Kidney glomerular epithelial cell (primary cell): ENCODE measurements at regions not wholly inside any gene's neighbourhood (a gene's known extent, or its start where the extent isn't known, plus 50 kb on each side); places are given as distances from the start of the nearest gene placed in this dataset.

ENCODE experiments used
- DNase-seq: peaks from one replicate; lab custom pipeline; 2025; lab: John Stamatoyannopoulos, UW

- no peak for DNase-seq
Measured at GRCh38 chr3:99211309-99211708, 309.8 kb upstream of the DCBLD2 start.

DNA sequence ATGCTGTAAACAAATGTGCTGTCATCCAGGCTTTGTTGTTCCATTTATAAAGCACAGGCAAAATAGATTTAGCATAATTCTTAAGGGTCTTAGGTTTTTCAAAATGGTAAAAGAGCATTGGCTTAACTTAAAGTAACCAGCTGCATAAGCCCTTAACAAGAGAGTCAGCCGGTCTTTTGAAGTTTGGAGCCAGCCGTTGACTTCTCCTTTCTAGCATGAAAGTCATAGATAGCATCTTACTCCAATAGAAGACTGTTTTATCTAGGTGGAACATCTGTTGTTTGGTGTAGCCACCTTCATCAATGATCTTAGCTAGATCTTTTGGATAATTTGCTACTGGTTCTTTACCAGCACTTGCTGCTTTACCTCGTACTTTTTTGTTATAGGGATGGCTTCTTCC lies 297.5 kb upstream of the DCBLD2 start:
- no peak for DNase-seq

- DNase-seq = no peak
Measured at GRCh38 chr3:99191186-99191585, 289.7 kb upstream of the DCBLD2 start.

DNA sequence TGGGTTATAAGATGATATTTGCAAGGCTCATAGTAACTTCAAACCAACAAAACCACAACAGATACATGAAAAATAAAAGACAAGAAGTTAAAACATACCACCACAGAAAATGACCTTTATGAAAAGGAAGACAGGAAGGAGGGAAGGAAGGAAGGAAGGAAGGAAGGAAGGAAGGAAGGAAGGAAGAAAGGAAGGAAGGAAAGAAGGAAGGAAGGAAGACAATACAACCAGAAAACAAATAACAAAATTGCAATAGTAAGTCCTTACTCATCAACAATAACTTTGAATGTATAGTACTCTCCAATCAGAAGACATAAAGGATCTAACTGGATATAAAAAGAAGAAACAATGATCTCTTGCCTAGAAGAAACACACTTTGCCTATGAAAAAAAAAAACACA lies 287.4 kb upstream of the DCBLD2 start:
- no peak for DNase-seq

GRCh38 chr3:99186016-99186415 lies 284.5 kb upstream of the DCBLD2 start:
- no peak for DNase-seq

GRCh38 chr3:99176169-99176964 lies 274.9 kb upstream of the DCBLD2 start:
- no peak for DNase-seq

DNA sequence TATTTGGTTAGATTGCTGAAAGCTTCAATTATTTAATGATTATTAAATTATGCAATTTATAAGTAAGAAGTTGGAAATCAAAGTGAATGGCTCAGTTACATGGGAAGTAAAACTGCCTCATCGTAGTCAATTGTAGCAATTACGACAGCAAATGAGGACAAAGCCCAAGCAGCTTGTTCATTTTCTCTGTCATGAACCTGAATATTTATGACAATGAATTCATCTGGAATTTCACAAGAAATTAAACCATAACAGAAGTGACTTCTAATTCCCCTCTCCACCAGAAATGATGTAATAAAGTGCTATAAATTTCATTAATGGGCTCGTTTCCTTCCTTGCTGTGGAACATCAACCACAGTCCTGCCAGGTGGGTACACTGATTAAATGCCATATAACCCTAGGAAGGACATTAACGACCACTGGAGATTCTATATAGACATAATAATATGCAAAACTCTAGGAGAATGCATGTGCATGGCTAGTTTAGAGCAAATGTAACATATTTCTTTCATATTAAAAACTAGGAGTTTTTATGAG lies 273.8 kb upstream of the DCBLD2 start:
- DNase-seq = no peak

GRCh38 chr3:99172736-99173657 lies 271.5 kb upstream of the DCBLD2 start:
- peak; percentile 71 for DNase-seq

DNA sequence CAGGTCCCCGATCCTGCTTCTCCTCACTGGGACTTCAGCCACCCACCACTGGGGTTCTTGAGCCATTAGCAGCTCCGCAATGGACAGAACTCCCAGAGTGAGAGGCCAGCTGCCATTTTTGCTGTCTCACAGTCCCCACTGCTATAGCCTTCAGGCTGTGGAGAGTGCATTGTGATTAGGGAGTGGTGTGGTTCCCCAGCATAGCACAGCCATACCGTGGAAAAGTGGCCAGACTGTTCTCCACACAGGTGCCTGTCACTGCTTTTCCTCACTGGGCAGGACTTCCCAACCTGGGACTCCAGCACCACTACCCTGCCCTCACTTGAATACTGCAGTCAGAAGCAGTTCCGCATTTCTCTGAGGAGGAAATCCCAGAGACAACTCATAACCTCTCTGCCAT lies 270.3 kb upstream of the DCBLD2 start:
- no peak for DNase-seq

DNA sequence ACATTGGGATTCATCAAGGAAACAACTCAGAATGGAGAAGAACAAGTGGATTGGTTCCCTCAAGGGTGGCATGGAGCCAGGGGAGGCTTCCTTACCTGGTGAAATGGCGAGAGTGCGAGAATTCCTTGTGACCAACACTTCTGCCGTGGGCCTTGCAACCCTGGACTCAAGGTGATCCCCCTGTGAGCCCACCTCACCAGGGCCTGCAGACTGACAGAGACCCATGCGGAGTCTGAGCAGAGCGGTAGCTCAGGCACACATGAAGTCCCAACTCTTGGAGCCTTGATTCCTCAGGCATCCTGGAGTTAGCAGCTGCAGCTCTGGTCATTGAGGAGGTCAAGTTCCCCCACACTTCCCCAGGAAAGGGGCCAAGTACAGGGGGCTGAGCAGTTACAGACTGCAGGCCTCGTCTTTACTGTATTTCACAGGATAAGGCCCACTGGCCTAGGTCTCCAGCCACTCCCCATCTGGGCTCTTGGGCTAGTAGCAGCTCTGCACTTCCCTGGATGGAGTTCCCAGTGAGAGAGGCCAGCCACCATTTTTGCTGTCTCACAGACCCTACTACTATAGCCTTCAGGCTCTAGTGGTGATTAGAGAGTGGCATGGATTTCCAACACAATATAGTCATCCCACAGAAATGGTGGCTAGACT lies 269.5 kb upstream of the DCBLD2 start:
- DNase-seq = no peak

DNA sequence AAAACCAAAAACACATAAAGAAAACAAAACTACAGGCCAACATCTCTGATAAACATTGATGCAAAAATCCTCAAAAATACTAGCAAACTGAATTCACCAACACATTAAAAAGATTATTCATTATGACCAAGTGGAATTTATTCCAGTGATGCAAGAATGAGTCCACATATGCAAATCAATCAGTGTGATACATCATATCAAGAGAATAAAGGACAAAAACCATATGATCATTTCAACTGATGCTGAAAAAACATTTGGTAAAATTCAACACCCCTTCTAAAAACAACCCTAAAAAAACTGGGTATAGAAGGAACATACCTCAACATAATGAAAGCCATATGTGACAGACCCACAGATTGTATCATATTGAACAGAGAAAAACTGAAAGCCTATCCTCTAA lies 265.6 kb upstream of the DCBLD2 start:
- no peak for DNase-seq

- DNase-seq = no peak
Measured at GRCh38 chr3:99163314-99163713, 261.8 kb upstream of the DCBLD2 start.

- DNase-seq = no peak
Measured at GRCh38 chr3:99159220-99159762, 257.8 kb upstream of the DCBLD2 start.

DNA sequence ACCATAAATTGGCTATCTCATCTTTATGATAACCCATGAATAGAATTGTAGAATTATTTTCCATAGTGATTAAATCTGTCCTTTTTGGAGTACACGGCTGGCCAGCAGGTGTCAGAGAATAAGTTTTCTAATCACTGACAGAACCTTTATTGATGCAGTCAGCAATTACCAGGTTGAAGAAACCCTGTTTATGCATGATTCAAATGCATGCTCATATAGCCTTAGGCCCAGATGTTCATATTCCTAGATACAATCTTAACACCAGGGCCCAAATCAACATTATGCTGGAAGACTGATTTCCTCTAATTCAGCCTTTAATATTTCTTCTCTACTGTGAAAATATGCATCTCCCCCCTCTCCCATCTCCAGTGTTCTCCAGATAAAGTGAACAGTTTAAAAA lies 243.5 kb upstream of the DCBLD2 start:
- DNase-seq = no peak

DNA sequence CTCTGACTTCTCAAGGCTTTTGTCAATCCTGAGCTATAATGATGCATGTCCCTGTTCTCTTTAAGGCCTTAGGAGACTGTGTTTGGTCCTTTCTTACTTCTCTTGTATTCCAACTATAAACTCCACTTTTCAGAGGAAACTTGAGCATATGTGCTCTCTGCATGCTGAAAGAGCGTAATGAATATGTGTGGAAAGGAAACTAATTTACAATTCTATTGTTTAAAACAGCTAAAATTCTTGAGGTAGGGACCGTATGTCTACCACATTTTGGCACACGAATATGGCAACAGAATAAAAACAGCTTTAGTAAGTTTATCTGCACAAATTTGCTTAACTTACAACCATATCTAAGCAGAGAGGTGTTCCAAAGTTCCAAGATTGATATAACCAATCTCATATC lies 242.0 kb upstream of the DCBLD2 start:
- DNase-seq = no peak

GRCh38 chr3:99134986-99135385 lies 233.5 kb upstream of the DCBLD2 start:
- DNase-seq = no peak

- DNase-seq = peak; percentile 65
Measured at GRCh38 chr3:99131876-99132275, 230.4 kb upstream of the DCBLD2 start.

- DNase-seq = peak; percentile 97
Measured at GRCh38 chr3:99128725-99129505, 227.4 kb upstream of the DCBLD2 start.

GRCh38 chr3:99128235-99128634 lies 226.7 kb upstream of the DCBLD2 start:
- no peak for DNase-seq

DNA sequence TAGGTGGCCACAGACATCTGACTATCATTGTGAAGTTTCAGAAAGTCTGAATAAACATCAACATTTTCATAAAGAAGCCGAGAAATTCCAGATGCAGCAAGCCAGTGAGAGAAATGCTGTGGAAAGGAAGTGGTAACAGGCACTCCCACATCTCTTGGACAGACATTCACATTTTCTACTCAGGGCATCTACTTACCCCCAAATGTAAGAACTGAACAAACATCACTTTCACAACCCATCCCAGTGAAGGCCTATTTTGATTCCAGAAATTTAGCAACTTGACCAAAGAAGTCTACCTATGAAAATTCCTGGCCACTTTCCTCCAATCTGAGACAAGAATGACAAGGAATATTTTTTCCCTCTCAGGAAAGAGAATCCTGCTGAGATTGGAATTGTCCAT lies 224.8 kb upstream of the DCBLD2 start:
- DNase-seq = no peak

GRCh38 chr3:99119385-99119784 lies 217.9 kb upstream of the DCBLD2 start:
- peak; percentile 28 for DNase-seq
